AG04450 (cell line): ENCODE measurements at regions not wholly inside any gene's neighbourhood (a gene's known extent, or its start where the extent isn't known, plus 50 kb on each side); places are given as distances from the start of the nearest gene placed in this dataset.

ENCODE experiments used
- CTCF ChIA-PET: fragments of 300-600, 350-600 bp; formaldehyde crosslinking; extraction: SDS; loops from one replicate; lab custom pipeline; 2022; ENCODE audit warnings: antibody characterized with exemption, inconsistent platforms; lab: Charles Lee
- POLR2A ChIA-PET: fragments of 350-600 bp; formaldehyde crosslinking; extraction: SDS; loops from one replicate; lab custom pipeline; 2021; ENCODE audit warnings: antibody characterized with exemption, inconsistent platforms; lab: Yijun Ruan, JAX
- DNase-seq: peaks from one replicate; pipeline ENCODE4 v3.0.0-alpha.2; 2011; ENCODE audit warnings: low read depth, low spot score
- H3K27ac ChIP-seq: one replicate; pipeline ENCODE4 v1.5.1; 2012; ENCODE audit warnings: low read depth, low read length, control low read depth
- H3K27me3 ChIP-seq: one replicate; pipeline ENCODE4 v1.6.0; 2012; ENCODE audit warnings: low read length; ENCODE audit not compliant: control insufficient read depth, insufficient read depth
- H3K4me3 ChIP-seq: 2 replicates; pipeline ENCODE4 v1.5.1; 2011; ENCODE audit warnings: mild to moderate bottlenecking, low read depth, low read length, control low read depth
- H3K9me3 ChIP-seq: 2 replicates; pipeline ENCODE4 v1.5.1; 2012; ENCODE audit warnings: low read length; ENCODE audit not compliant: control insufficient read depth, insufficient read depth
- CTCF ChIP-seq: IDR thresholded peaks from 2 replicates; pipeline ENCODE4 v1.5.1; 2011; ENCODE audit warnings: low read depth, low read length, control low read depth, inconsistent platforms

GRCh38 chr5:142486581-142486980 lies 161.8 kb upstream of the SPRY4 start:
- Histone ChIP-seq H3K27ac (no peak overlapping the region), H3K27me3 (no peaks in the 10 kb centered on the region), H3K9me3 (peaks cover 4% of the 10 kb centered on the region; the same call in 1 of the 2 replicates), H3K4me3 (no peak overlapping the region)
- ChIA-PET CTCF (no interaction called here), POLR2A (no interaction called here)
- DNase-seq, result peak; percentile 48
- no peak for TF ChIP-seq CTCF

- ChIA-PET CTCF (no interaction called here), POLR2A (no interaction called here)
- no peak overlapping the region for H3K4me3 ChIP-seq
- no peak for DNase-seq
- no peak for TF ChIP-seq CTCF
- no peaks in the 10 kb centered on the region for H3K27me3 ChIP-seq
- H3K9me3 ChIP-seq, result peaks cover 4% of the 10 kb centered on the region; the same call in 1 of the 2 replicates
- no peak overlapping the region for H3K27ac ChIP-seq
These were observed 161.2 kb upstream of the SPRY4 start for GRCh38 chr5:142486020-142486419.

- peaks cover 4% of the 10 kb centered on the region; the same call in 1 of the 2 replicates for H3K9me3 ChIP-seq
- ChIA-PET CTCF (no interaction called here), POLR2A (no interaction called here)
- DNase-seq, result no peak
- no peak for TF ChIP-seq CTCF
- no peak overlapping the region for H3K4me3 ChIP-seq
- no peak overlapping the region for H3K27ac ChIP-seq
- no peaks in the 10 kb centered on the region for H3K27me3 ChIP-seq
These were observed 160.1 kb upstream of the SPRY4 start for GRCh38 chr5:142484821-142485387.

- no peak for TF ChIP-seq CTCF
- Histone ChIP-seq H3K27me3 (no peaks in the 10 kb centered on the region), H3K27ac (no peak overlapping the region), H3K4me3 (no peak overlapping the region), H3K9me3 (peaks cover 13% of the 10 kb centered on the region)
- CTCF ChIA-PET, result no interaction called here
- no peak for DNase-seq
- POLR2A ChIA-PET, result interaction anchor here (0.6 kb wide), 1 partner anchor 60 kb away, joined by 5 read pairs; no protein-coding TSS in a partner anchor
These were observed 157.4 kb upstream of the SPRY4 start for GRCh38 chr5:142482207-142482606.

- no peak for TF ChIP-seq CTCF
- ChIA-PET CTCF (no interaction called here), POLR2A (no interaction called here)
- Histone ChIP-seq H3K27ac (no peak overlapping the region), H3K9me3 (peaks cover 13% of the 10 kb centered on the region), H3K27me3 (no peaks in the 10 kb centered on the region), H3K4me3 (no peak overlapping the region)
- DNase-seq, result no peak
These were observed 156.6 kb upstream of the SPRY4 start for GRCh38 chr5:142481410-142481809.
